ENCODE measurements at regions not wholly inside any gene's neighbourhood (a gene's known extent, or its start where the extent isn't known, plus 50 kb on each side); places are given as distances from the start of the nearest gene placed in this dataset.
A peak's percentile ranks its signal among the peaks of the same experiment; 100 is the strongest.
"Not testable (repeated sequence)": the region's sequence is repeated elsewhere in the genome, so short reads cannot be mapped to it uniquely, and the experiment has no call there.

DNA sequence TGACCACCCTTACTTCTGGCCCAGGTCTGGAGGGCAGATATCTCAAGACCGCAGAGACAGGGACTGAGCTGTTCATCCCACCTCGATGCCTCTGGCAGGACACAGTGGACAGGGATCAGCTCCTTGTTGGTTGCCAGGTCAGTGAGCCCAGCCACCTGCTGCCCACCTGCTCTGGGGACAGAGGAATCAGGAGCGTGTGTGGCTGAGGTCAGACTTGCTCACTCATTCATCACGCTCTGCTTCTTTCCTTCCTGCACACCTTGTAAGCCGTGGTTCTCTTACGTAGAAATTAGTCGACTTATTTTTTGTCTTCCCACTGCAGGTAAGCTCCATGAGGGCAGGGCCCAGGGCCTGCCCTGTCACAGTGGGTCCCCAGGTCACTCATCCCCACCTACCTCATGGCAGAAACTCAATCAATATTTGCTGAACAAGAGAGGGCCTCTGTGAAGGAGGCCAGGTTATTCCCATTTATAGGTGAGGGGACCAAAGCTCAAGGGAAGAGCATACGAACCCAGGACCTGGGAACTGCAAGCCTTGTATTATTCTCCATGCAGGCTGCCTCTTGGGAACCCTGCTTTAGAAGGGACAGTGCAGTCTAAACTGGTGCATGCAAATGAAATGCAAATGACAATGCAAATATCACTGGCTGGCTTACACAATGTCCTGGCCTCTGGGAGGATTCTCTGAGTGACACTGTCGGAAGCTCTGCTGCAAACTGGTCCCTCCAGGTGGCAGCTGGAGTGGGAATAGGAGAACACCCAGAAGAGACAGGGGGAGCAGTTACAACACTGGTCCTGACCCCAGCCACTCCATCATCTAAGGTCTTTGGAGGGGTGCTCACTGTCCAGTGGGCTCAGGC lies 58.4 kb upstream of the PAX7 start:
- Histone ChIP-seq H3K27me3 (ENCODE audit: control insufficient read depth, insufficient read depth, low read length) (no peaks in the 10 kb centered on the region), H3K36me3 (ENCODE audit: control insufficient read depth, insufficient read depth, low read length) (no peaks in the 10 kb centered on the region), H3K27ac (ENCODE audit: low read depth, low read length) (no peak overlapping the region), H3K4me1 (ENCODE audit: control insufficient read depth, insufficient read depth, low read length) (peaks cover 6% of the 10 kb centered on the region), H3K9me3 (ENCODE audit: control insufficient read depth, insufficient read depth, low read length) (no peaks in the 10 kb centered on the region), H3K4me3 (ENCODE audit: low read depth, low read length) (no peak overlapping the region)
- no peak for DNase-seq (ENCODE audit: low read depth in 4 of 6, low spot score in 6 of 6)
- WGBS (ENCODE audit: insufficient coverage), result 87% methylated on average over 9 of the region's 9 CpGs

DNA sequence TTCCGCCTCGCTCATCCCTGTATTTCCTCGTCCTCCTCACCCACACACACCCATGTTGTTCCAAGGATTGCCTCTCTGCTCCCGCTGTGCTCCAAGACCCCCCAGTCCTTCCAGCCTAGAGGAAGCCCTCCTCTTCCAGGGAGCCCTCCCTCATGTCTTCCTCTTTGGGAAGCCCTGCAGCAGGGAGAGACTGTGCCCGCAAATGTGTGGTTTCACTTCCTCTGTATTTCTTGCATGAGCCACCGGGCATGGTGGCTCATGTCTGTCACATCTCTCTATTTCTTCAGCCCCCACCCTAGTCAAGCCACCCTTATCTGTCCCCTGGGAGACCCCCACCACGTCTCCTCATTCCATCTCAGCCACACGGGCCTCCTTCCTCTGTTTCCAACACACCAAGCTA lies 57.5 kb upstream of the PAX7 start:
- no peak for DNase-seq (ENCODE audit: low read depth in 4 of 6, low spot score in 6 of 6)
- Histone ChIP-seq H3K4me3 (ENCODE audit: low read depth, low read length) (no peak overlapping the region), H3K36me3 (ENCODE audit: control insufficient read depth, insufficient read depth, low read length) (no peaks in the 10 kb centered on the region), H3K9me3 (ENCODE audit: control insufficient read depth, insufficient read depth, low read length) (no peaks in the 10 kb centered on the region), H3K4me1 (ENCODE audit: control insufficient read depth, insufficient read depth, low read length) (peaks cover 6% of the 10 kb centered on the region), H3K27ac (ENCODE audit: low read depth, low read length) (no peak overlapping the region), H3K27me3 (ENCODE audit: control insufficient read depth, insufficient read depth, low read length) (no peaks in the 10 kb centered on the region)
- WGBS (ENCODE audit: insufficient coverage), result 90% methylated on average over 8 of the region's 8 CpGs

DNA sequence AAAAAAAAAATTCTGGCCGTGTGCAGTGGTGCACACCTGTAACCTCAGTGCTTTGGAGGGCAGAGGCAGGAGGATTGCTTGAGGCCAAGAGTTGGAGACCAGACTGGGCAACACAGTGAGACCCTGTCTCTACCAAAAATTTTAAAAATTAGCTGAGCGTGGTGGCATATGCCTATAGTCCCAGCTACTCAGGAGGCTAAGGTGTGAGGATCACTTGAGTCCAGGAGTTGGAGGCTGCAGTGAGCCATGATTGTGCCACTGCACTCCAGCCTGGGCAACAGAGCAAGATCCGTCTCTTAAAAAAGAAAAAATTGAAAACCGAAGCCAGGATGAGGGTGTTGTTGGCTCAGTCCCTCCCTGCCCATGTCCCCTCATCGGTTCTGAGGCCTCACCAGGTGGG lies 55.9 kb upstream of the PAX7 start:
- no peak overlapping the region for H3K27ac ChIP-seq (ENCODE audit: low read depth, low read length)
- DNase-seq (ENCODE audit: low read depth in 4 of 6, low spot score in 6 of 6), result no peak
- no peaks in the 10 kb centered on the region for H3K9me3 ChIP-seq (ENCODE audit: control insufficient read depth, insufficient read depth, low read length)
- WGBS (ENCODE audit: insufficient coverage), result 96% methylated on average over 4 of the region's 5 CpGs
- H3K4me3 ChIP-seq (ENCODE audit: low read depth, low read length), result no peak overlapping the region
- H3K27me3 ChIP-seq (ENCODE audit: control insufficient read depth, insufficient read depth, low read length), result no peaks in the 10 kb centered on the region
- peaks cover 4% of the 10 kb centered on the region for H3K4me1 ChIP-seq (ENCODE audit: control insufficient read depth, insufficient read depth, low read length)
- no peaks in the 10 kb centered on the region for H3K36me3 ChIP-seq (ENCODE audit: control insufficient read depth, insufficient read depth, low read length)

DNA sequence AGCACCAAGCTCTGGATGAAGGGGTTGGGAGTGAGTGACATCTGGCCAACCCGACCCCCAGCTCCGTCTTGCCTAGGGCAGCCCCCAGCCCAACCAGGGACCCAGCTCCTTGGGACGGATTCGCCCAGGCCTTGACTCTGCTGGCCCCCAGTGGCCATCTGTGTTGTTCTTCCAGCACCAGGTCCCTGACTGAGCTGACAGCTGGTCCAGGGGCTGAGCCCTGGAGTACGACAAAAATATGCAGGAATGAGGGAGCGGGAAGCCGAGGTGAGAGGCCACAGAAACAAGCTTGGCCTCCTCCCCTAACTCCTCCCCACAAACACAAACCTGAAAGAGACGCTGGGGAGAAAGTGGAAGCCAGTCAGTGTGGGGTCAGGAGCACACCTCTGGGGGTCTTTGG lies 55.0 kb upstream of the PAX7 start:
- no peaks in the 10 kb centered on the region for H3K9me3 ChIP-seq (ENCODE audit: control insufficient read depth, insufficient read depth, low read length)
- no peak overlapping the region for H3K4me3 ChIP-seq (ENCODE audit: low read depth, low read length)
- no peaks in the 10 kb centered on the region for H3K27me3 ChIP-seq (ENCODE audit: control insufficient read depth, insufficient read depth, low read length)
- H3K4me1 ChIP-seq (ENCODE audit: control insufficient read depth, insufficient read depth, low read length), result no peaks in the 10 kb centered on the region
- H3K27ac ChIP-seq (ENCODE audit: low read depth, low read length), result no peak overlapping the region
- 10% methylated on average over 4 of the region's 8 CpGs for whole genome bisulfite sequencing (ENCODE audit: insufficient coverage)
- peak in 2 of 6 donors; percentile 86 to 87 for DNase-seq (ENCODE audit: low read depth in 4 of 6, low spot score in 6 of 6)
- no peaks in the 10 kb centered on the region for H3K36me3 ChIP-seq (ENCODE audit: control insufficient read depth, insufficient read depth, low read length)

DNA sequence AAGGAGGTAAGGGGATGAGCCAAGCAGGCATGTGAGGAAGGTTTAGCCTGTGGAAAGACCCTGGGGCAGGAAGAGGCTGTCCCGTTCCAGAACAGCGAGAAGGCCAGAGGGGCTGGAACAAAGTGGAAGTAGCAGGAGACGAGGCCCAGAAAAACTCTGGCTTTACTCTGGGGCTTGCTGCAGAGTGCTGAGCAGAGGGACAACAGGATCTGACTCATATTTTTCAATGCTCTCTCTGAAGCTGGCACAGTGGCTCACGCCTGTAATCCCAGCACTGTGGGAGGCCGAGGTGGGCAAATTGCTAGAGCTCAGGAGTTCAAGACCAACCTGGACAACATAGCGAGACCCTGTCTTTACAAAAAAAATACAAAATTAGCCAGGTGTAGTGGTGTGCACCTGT lies 52.4 kb upstream of the PAX7 start:
- H3K9me3 ChIP-seq (ENCODE audit: control insufficient read depth, insufficient read depth, low read length), result no peaks in the 10 kb centered on the region
- H3K27ac ChIP-seq (ENCODE audit: low read depth, low read length), result no peak overlapping the region
- no peaks in the 10 kb centered on the region for H3K36me3 ChIP-seq (ENCODE audit: control insufficient read depth, insufficient read depth, low read length)
- no peak overlapping the region for H3K4me3 ChIP-seq (ENCODE audit: low read depth, low read length)
- no peaks in the 10 kb centered on the region for H3K27me3 ChIP-seq (ENCODE audit: control insufficient read depth, insufficient read depth, low read length)
- 84% methylated on average over 4 of the region's 6 CpGs for WGBS (ENCODE audit: insufficient coverage)
- DNase-seq (ENCODE audit: low read depth in 4 of 6, low spot score in 6 of 6), result no peak
- peaks cover 4% of the 10 kb centered on the region for H3K4me1 ChIP-seq (ENCODE audit: control insufficient read depth, insufficient read depth, low read length)

DNA sequence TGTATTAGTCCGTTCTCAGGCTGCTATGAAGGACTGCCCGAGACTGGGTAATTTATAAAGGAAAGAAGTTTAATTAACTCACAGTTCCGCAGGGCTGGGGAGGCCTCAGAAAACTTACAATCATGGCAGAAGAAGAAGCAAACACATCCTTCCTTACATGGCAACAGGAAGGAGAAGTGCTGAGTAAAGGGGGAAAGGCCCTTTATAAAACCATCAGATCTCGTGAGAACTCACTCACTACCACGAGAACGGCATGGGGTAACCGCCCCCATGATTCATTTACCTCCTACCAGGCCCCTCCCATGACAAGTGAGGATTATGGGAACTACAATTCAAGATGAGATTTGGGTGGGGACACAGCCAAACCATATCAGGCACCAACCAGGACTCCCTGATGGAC lies 51.4 kb upstream of the PAX7 start:
- 71% methylated on average over 1 of the region's 7 CpGs for WGBS (ENCODE audit: insufficient coverage)
- H3K4me3 ChIP-seq (ENCODE audit: low read depth, low read length); H3K27me3 ChIP-seq (ENCODE audit: control insufficient read depth, insufficient read depth, low read length); H3K9me3 ChIP-seq (ENCODE audit: control insufficient read depth, insufficient read depth, low read length); H3K27ac ChIP-seq (ENCODE audit: low read depth, low read length); DNase-seq (ENCODE audit: low read depth in 4 of 6, low spot score in 6 of 6); H3K36me3 ChIP-seq (ENCODE audit: control insufficient read depth, insufficient read depth, low read length); H3K4me1 ChIP-seq (ENCODE audit: control insufficient read depth, insufficient read depth, low read length): not testable (repeated sequence)

DNA sequence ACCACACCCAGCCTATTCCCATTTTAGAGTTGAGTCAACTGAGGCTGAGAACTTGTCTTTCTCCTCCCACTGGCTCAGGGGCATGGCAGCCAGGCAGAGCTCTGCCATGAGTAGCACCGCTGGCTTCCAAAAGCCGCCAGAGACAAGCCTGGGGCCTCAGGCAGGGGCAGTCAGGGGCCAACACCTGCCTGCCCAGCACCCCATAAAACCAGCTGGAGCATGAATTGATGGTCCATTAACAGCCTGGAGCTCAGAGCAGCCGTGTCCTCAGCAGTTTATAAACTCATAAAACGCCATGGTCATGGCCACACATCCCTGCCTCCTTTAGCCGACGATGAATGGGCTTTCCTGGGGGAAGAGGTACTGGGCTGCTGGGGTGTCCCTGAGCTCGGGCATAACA lies 50.6 kb upstream of the PAX7 start:
- no peak overlapping the region for H3K27ac ChIP-seq (ENCODE audit: low read depth, low read length)
- DNase-seq (ENCODE audit: low read depth in 4 of 6, low spot score in 6 of 6), result no peak
- H3K27me3 ChIP-seq (ENCODE audit: control insufficient read depth, insufficient read depth, low read length), result no peaks in the 10 kb centered on the region
- WGBS (ENCODE audit: insufficient coverage), result 61% methylated on average over 6 of the region's 7 CpGs
- H3K4me3 ChIP-seq (ENCODE audit: low read depth, low read length), result no peak overlapping the region
- peaks cover 9% of the 10 kb centered on the region for H3K4me1 ChIP-seq (ENCODE audit: control insufficient read depth, insufficient read depth, low read length)
- no peaks in the 10 kb centered on the region for H3K9me3 ChIP-seq (ENCODE audit: control insufficient read depth, insufficient read depth, low read length)
- H3K36me3 ChIP-seq (ENCODE audit: control insufficient read depth, insufficient read depth, low read length), result no peaks in the 10 kb centered on the region

DNA sequence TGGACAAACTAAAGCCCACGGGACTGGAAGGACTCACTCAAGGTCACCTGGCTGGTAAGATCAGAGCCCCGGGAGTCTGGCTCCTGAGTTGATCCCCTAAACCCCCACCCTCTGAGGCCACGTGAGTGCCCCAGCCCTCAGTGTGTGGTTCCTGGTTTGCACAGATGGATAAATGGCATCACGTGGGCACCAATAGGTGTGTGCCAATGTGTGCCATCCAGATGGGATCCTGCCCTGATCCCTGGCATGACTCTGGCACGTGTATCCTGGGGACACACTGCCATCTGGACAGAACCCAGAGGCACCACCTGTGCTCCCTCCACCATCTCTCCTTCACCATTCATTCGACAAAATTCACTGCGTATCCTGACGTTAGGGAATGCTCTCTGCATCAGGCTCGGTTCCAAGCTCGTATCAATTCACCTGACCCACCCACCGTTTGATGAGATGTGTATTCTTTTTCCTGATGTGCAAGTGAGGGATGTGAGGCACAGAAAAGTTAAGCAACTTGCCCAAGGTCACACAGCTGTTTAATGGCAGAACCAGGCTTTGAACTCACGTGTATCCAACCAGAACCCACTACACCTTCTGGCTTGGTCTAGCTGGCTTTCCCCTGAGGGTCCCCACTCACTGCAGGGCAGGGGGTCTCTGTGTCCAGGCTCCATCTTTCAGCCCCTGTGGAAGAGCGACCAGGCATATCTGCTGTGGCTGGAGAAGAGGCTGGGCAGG lies 49.8 kb upstream of the PAX7 start:
- DNase-seq (ENCODE audit: low read depth in 4 of 6, low spot score in 6 of 6), result peak in 1 of 6 donors; percentile 52
- Histone ChIP-seq H3K4me1 (ENCODE audit: control insufficient read depth, insufficient read depth, low read length) (peaks cover 9% of the 10 kb centered on the region), H3K9me3 (ENCODE audit: control insufficient read depth, insufficient read depth, low read length) (no peaks in the 10 kb centered on the region), H3K27me3 (ENCODE audit: control insufficient read depth, insufficient read depth, low read length) (no peaks in the 10 kb centered on the region), H3K36me3 (ENCODE audit: control insufficient read depth, insufficient read depth, low read length) (no peaks in the 10 kb centered on the region), H3K27ac (ENCODE audit: low read depth, low read length) (no peak overlapping the region), H3K4me3 (ENCODE audit: low read depth, low read length) (no peak overlapping the region)
- 68% methylated on average over 11 of the region's 13 CpGs for WGBS (ENCODE audit: insufficient coverage)
